ENCODE measurements at regions not wholly inside any gene's neighbourhood (a gene's known extent, or its start where the extent isn't known, plus 50 kb on each side); places are given as distances from the start of the nearest gene placed in this dataset.

DNA sequence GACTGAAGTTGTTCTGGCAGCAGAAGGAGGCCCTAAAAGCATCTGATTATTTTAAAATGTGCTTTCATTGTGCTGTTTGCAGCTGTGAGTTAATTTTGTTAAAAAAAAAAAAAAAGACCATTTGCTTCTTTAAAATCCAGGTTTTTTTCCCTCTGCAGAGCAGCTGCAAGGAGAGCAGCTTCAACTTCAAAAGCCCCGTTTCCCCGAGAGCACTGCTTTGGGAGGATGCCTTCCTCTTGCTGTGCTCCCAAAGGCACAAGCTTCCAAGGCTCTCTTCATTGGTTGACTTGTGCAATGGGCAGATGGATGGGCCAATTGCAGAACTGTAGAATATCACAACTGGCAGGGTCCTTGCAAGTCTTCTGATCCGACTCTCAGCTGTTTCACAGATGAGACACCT, 459.2 kb upstream of the PKN2 start:
- WGBS = 94% methylated on average over 3 of the region's 3 CpGs
- Histone ChIP-seq H3K4me3 (ENCODE audit: low read depth in 1 of 3, low read length in 3 of 3) (no peak overlapping the region), H3K27me3 (ENCODE audit: control insufficient read depth in 4 of 4, insufficient read depth in 4 of 4, low read length in 3 of 4) (no peaks in the 10 kb centered on the region), H3K9ac (ENCODE audit: low read depth in 1 of 2, low read length in 2 of 2) (no peak overlapping the region), H3K27ac (ENCODE audit: low read depth in 1 of 2, low read length in 2 of 2) (no peak overlapping the region), H3K9me3 (ENCODE audit: control insufficient read depth in 4 of 4, low read length in 3 of 4) (no peaks in the 10 kb centered on the region), H3K36me3 (ENCODE audit: control insufficient read depth in 4 of 4, insufficient read depth in 3 of 4, low read depth in 1 of 4, low read length in 3 of 4) (no peaks in the 10 kb centered on the region), H3K4me1 (ENCODE audit: control insufficient read depth in 4 of 4, insufficient read depth in 4 of 4, low read length in 3 of 4) (no peaks in the 10 kb centered on the region)
- DNase-seq (ENCODE audit: low spot score) = no peak
- TF ChIP-seq SP1 (IDR thresholded peaks at IDR 0.05) (no peak), NR2F2 (IDR thresholded peaks at IDR 0.05) (no peak), HNF4G (IDR thresholded peaks at IDR 0.05) (no peak), EGR1 (IDR thresholded peaks at IDR 0.05; ENCODE audit: low read depth in 2 of 2) (no peak), ZBTB33 (IDR thresholded peaks at IDR 0.05) (no peak), GABPA (IDR thresholded peaks at IDR 0.05 in 1 of 2, conservative IDR thresholded peaks at IDR 0.05 in 1 of 2) (no peak), RAD21 (IDR thresholded peaks at IDR 0.05) (no peak), ATF3 (IDR thresholded peaks at IDR 0.05) (no peak), FOXA1 (IDR thresholded peaks at IDR 0.05) (no peak), RXRA (IDR thresholded peaks at IDR 0.05) (no peak), HNF4A (conservative IDR thresholded peaks at IDR 0.05) (no peak), YY1 (IDR thresholded peaks at IDR 0.05) (no peak), FOXA2 (IDR thresholded peaks at IDR 0.05) (no peak), TAF1 (conservative IDR thresholded peaks at IDR 0.05) (no peak)
- TF ChIP-seq, protein P1, sequence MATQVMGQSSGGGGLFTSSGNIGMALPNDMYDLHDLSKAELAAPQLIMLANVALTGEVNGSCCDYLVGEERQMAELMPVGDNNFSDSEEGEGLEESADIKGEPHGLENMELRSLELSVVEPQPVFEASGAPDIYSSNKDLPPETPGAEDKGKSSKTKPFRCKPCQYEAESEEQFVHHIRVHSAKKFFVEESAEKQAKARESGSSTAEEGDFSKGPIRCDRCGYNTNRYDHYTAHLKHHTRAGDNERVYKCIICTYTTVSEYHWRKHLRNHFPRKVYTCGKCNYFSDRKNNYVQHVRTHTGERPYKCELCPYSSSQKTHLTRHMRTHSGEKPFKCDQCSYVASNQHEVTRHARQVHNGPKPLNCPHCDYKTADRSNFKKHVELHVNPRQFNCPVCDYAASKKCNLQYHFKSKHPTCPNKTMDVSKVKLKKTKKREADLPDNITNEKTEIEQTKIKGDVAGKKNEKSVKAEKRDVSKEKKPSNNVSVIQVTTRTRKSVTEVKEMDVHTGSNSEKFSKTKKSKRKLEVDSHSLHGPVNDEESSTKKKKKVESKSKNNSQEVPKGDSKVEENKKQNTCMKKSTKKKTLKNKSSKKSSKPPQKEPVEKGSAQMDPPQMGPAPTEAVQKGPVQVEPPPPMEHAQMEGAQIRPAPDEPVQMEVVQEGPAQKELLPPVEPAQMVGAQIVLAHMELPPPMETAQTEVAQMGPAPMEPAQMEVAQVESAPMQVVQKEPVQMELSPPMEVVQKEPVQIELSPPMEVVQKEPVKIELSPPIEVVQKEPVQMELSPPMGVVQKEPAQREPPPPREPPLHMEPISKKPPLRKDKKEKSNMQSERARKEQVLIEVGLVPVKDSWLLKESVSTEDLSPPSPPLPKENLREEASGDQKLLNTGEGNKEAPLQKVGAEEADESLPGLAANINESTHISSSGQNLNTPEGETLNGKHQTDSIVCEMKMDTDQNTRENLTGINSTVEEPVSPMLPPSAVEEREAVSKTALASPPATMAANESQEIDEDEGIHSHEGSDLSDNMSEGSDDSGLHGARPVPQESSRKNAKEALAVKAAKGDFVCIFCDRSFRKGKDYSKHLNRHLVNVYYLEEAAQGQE (IDR thresholded peaks at IDR 0.05) = no peak
- TF ChIP-seq, protein P2, sequence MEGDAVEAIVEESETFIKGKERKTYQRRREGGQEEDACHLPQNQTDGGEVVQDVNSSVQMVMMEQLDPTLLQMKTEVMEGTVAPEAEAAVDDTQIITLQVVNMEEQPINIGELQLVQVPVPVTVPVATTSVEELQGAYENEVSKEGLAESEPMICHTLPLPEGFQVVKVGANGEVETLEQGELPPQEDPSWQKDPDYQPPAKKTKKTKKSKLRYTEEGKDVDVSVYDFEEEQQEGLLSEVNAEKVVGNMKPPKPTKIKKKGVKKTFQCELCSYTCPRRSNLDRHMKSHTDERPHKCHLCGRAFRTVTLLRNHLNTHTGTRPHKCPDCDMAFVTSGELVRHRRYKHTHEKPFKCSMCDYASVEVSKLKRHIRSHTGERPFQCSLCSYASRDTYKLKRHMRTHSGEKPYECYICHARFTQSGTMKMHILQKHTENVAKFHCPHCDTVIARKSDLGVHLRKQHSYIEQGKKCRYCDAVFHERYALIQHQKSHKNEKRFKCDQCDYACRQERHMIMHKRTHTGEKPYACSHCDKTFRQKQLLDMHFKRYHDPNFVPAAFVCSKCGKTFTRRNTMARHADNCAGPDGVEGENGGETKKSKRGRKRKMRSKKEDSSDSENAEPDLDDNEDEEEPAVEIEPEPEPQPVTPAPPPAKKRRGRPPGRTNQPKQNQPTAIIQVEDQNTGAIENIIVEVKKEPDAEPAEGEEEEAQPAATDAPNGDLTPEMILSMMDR (IDR thresholded peaks at IDR 0.05; ENCODE audit: low read depth, low read length, missing input control) = no peak
- TF ChIP-seq, protein P3, sequence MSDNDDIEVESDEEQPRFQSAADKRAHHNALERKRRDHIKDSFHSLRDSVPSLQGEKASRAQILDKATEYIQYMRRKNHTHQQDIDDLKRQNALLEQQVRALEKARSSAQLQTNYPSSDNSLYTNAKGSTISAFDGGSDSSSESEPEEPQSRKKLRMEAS (IDR thresholded peaks at IDR 0.05) = no peak

DNA sequence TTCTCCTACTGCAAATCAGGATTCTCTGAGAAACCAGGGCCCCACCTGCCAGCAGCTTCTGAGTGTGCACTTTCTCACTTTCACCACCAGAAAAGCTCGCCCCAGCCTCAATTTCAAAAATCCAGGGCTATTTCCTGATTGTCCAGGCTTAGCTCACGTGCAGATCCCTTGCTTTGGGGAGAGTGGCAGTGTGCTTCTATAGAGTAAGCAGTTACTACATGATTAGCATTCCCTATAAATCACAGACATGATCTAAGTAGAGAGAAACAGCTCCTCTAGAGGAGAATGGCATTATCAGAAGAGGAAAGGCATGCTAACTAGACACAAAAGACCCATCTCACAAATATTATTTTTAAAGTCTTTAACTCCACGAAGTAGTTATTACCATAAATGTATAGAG, 456.0 kb upstream of the PKN2 start:
- DNase-seq (ENCODE audit: low spot score) = no peak

More for the DNA sequence above, 456.0 kb upstream of the PKN2 start:
- no peaks in the 10 kb centered on the region for H3K36me3 ChIP-seq (ENCODE audit: control insufficient read depth in 4 of 4, insufficient read depth in 3 of 4, low read depth in 1 of 4, low read length in 3 of 4)
- H3K27me3 ChIP-seq (ENCODE audit: control insufficient read depth in 4 of 4, insufficient read depth in 4 of 4, low read length in 3 of 4) = no peaks in the 10 kb centered on the region
- no peak overlapping the region for H3K27ac ChIP-seq (ENCODE audit: low read depth in 1 of 2, low read length in 2 of 2)
- 62% methylated on average over 3 of the region's 3 CpGs for WGBS
- no peak overlapping the region for H3K9ac ChIP-seq (ENCODE audit: low read depth in 1 of 2, low read length in 2 of 2)
- H3K4me1 ChIP-seq (ENCODE audit: control insufficient read depth in 4 of 4, insufficient read depth in 4 of 4, low read length in 3 of 4) = no peaks in the 10 kb centered on the region
- H3K4me3 ChIP-seq (ENCODE audit: low read depth in 1 of 3, low read length in 3 of 3) = no peak overlapping the region
- no peak for TF ChIP-seq GABPA (IDR thresholded peaks at IDR 0.05 in 1 of 2, conservative IDR thresholded peaks at IDR 0.05 in 1 of 2)
- TF ChIP-seq HNF4G (IDR thresholded peaks at IDR 0.05) = no peak
- TF ChIP-seq EGR1 (IDR thresholded peaks at IDR 0.05; ENCODE audit: low read depth in 2 of 2) = no peak
- TF ChIP-seq ATF3 (IDR thresholded peaks at IDR 0.05) = no peak
- TF ChIP-seq, protein P2 (IDR thresholded peaks at IDR 0.05; ENCODE audit: low read depth, low read length, missing input control) = no peak
- TF ChIP-seq FOXA1 (IDR thresholded peaks at IDR 0.05) = no peak
- no peak for TF ChIP-seq RXRA (IDR thresholded peaks at IDR 0.05)
- no peak for TF ChIP-seq HNF4A (conservative IDR thresholded peaks at IDR 0.05)
- TF ChIP-seq RAD21 (IDR thresholded peaks at IDR 0.05) = no peak
- H3K9me3 ChIP-seq (ENCODE audit: control insufficient read depth in 4 of 4, low read length in 3 of 4) = no peaks in the 10 kb centered on the region
